ENCODE measurements at regions not wholly inside any gene's neighbourhood (a gene's known extent, or its start where the extent isn't known, plus 50 kb on each side); places are given as distances from the start of the nearest gene placed in this dataset.

GRCh38 chr18:6565815-6566081, 151.0 kb upstream of the L3MBTL4 start:
- no peak for TF ChIP-seq CTCF (IDR thresholded peaks at IDR 0.05; ENCODE audit: low read length)
- no peak for TF ChIP-seq EZH2 (IDR thresholded peaks at IDR 0.05; ENCODE audit: borderline replicate concordance, low read length)

GRCh38 chr18:6566338-6566911, 151.7 kb upstream of the L3MBTL4 start:
- H3K9me3 ChIP-seq (ENCODE audit: low read length) = no peaks in the 10 kb centered on the region
- no peak overlapping the region for H3K4me3 ChIP-seq (ENCODE audit: low read depth, low read length, poor library complexity, severe bottlenecking)
- H3F3A ChIP-seq (ENCODE audit: insufficient read depth, low read length) = no peaks in the 10 kb centered on the region
- no peaks in the 10 kb centered on the region for H3K36me3 ChIP-seq (ENCODE audit: insufficient read depth, low read length)
- H3K27ac ChIP-seq (ENCODE audit: low read depth, low read length, poor library complexity, severe bottlenecking) = no peak overlapping the region
- no peak overlapping the region for H3K9ac ChIP-seq (ENCODE audit: low read length)
- H2AFZ ChIP-seq (ENCODE audit: low read length) = no peak overlapping the region
- no peak overlapping the region for H3K4me2 ChIP-seq (ENCODE audit: low read length)
- H3K9me2 ChIP-seq (ENCODE audit: low read depth, low read length) = no peaks in the 10 kb centered on the region
- TF ChIP-seq CTCF (IDR thresholded peaks at IDR 0.05; ENCODE audit: low read length) = no peak
- no peak for TF ChIP-seq EZH2 (IDR thresholded peaks at IDR 0.05; ENCODE audit: borderline replicate concordance, low read length)
- H3K79me2 ChIP-seq (ENCODE audit: insufficient read depth, low read length) = no peaks in the 10 kb centered on the region
- H4K20me1 ChIP-seq (ENCODE audit: insufficient read depth, low read length) = no peaks in the 10 kb centered on the region
- no peaks in the 10 kb centered on the region for H3K27me3 ChIP-seq (ENCODE audit: insufficient read depth, low read length)
- H3K4me1 ChIP-seq (ENCODE audit: insufficient read depth, low read length, severe bottlenecking) = no peaks in the 10 kb centered on the region

More at GRCh38 chr18:6565815-6566081, 151.0 kb upstream of the L3MBTL4 start:
- Histone ChIP-seq H3K27ac (ENCODE audit: low read depth, low read length, poor library complexity, severe bottlenecking) (no peak overlapping the region), H3K79me2 (ENCODE audit: insufficient read depth, low read length) (no peaks in the 10 kb centered on the region), H4K20me1 (ENCODE audit: insufficient read depth, low read length) (no peaks in the 10 kb centered on the region), H3K4me1 (ENCODE audit: insufficient read depth, low read length, severe bottlenecking) (no peaks in the 10 kb centered on the region), H3K9ac (ENCODE audit: low read length) (no peak overlapping the region), H3K9me2 (ENCODE audit: low read depth, low read length) (no peaks in the 10 kb centered on the region), H3K4me2 (ENCODE audit: low read length) (no peak overlapping the region), H3K36me3 (ENCODE audit: insufficient read depth, low read length) (no peaks in the 10 kb centered on the region), H2AFZ (ENCODE audit: low read length) (no peak overlapping the region), H3K9me3 (ENCODE audit: low read length) (no peaks in the 10 kb centered on the region), H3F3A (ENCODE audit: insufficient read depth, low read length) (no peaks in the 10 kb centered on the region), H3K4me3 (ENCODE audit: low read depth, low read length, poor library complexity, severe bottlenecking) (no peak overlapping the region), H3K27me3 (ENCODE audit: insufficient read depth, low read length) (no peaks in the 10 kb centered on the region)

GRCh38 chr18:6569813-6570212, 155.1 kb upstream of the L3MBTL4 start:
- no peaks in the 10 kb centered on the region for H3K9me2 ChIP-seq (ENCODE audit: low read depth, low read length)
- no peaks in the 10 kb centered on the region for H3K27me3 ChIP-seq (ENCODE audit: insufficient read depth, low read length)
- no peaks in the 10 kb centered on the region for H4K20me1 ChIP-seq (ENCODE audit: insufficient read depth, low read length)
- no peak overlapping the region for H3K4me3 ChIP-seq (ENCODE audit: low read depth, low read length, poor library complexity, severe bottlenecking)
- H3K4me1 ChIP-seq (ENCODE audit: insufficient read depth, low read length, severe bottlenecking) = no peaks in the 10 kb centered on the region
- TF ChIP-seq EZH2 (IDR thresholded peaks at IDR 0.05; ENCODE audit: borderline replicate concordance, low read length) (no peak), CTCF (IDR thresholded peaks at IDR 0.05; ENCODE audit: low read length) (no peak)
- no peaks in the 10 kb centered on the region for H3K36me3 ChIP-seq (ENCODE audit: insufficient read depth, low read length)
- H3K27ac ChIP-seq (ENCODE audit: low read depth, low read length, poor library complexity, severe bottlenecking) = no peak overlapping the region
- H3K79me2 ChIP-seq (ENCODE audit: insufficient read depth, low read length) = no peaks in the 10 kb centered on the region
- H3K4me2 ChIP-seq (ENCODE audit: low read length) = no peak overlapping the region
- no peaks in the 10 kb centered on the region for H3F3A ChIP-seq (ENCODE audit: insufficient read depth, low read length)
- H3K9me3 ChIP-seq (ENCODE audit: low read length) = no peaks in the 10 kb centered on the region
- no peak overlapping the region for H2AFZ ChIP-seq (ENCODE audit: low read length)
- no peak overlapping the region for H3K9ac ChIP-seq (ENCODE audit: low read length)

Measured in OCI-LY1 (cell line).